Stimulated activated CD4-positive, alpha-beta T cell treated with anti-CD3 and anti-CD28 coated beads, Interleukin-4, amount 100 ng/mL, for 4 hours (primary cell): ENCODE measurements at regions not wholly inside any gene's neighbourhood (a gene's known extent, or its start where the extent isn't known, plus 50 kb on each side); places are given as distances from the start of the nearest gene placed in this dataset.
"Not testable (repeated sequence)": the region's sequence is repeated elsewhere in the genome, so short reads cannot be mapped to it uniquely, and the experiment has no call there.

ENCODE experiments used
- DNase-seq, 2 experiments: peaks; one replicate each; pipeline ENCODE4 v3.0.0-alpha.2; 2020

- no peak for DNase-seq
Measured at GRCh38 chr19:31531326-31531725, 182.1 kb upstream of the TSHZ3 start.

GRCh38 chr19:31532034-31532433 lies 182.8 kb upstream of the TSHZ3 start:
- no peak for DNase-seq

GRCh38 chr19:31533114-31533513 lies 183.9 kb upstream of the TSHZ3 start:
- DNase-seq, result no peak

- no peak for DNase-seq
Measured at GRCh38 chr19:31534231-31534630, 185.0 kb upstream of the TSHZ3 start.

DNA sequence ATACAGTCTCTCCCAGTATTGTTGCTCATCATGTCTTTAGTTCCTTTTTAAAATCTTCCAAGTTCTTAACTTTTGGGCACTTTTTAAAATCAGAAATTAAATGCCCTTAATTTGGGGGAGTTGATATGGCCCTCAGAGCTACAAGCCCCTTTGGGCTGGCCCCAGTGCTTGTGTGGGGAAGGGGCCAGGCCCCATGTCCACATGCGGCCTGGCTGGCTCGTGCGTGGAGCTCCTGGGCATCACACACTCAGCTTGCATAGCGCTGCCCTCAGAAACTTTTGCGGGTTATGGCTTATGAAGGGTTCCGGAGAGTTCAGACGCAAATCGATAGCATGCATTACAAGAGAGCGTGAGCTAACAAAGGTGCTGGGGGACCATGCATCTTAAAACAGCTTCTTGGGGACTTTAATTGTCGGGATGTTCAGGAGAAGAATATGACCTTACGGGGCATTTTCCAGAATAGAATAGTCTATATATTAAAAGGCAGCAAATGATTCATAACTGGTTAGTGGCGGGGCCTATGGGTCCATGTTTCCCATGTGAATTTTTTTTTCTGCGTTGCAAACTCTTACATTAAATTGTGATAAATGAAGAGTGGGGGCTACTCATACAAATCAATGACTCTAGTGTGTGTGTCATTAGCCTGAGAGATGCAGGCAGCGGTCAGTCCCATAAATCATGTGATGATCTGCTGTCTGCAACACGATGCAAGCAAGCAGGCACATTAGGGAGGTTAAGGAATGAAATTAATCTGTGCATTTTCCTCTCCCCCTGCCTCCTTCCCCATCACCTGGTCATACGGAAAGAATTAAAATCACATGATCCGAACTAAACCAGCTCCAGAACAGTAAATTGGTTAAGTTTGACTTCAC lies 185.8 kb upstream of the TSHZ3 start:
- DNase-seq, result no peak

DNA sequence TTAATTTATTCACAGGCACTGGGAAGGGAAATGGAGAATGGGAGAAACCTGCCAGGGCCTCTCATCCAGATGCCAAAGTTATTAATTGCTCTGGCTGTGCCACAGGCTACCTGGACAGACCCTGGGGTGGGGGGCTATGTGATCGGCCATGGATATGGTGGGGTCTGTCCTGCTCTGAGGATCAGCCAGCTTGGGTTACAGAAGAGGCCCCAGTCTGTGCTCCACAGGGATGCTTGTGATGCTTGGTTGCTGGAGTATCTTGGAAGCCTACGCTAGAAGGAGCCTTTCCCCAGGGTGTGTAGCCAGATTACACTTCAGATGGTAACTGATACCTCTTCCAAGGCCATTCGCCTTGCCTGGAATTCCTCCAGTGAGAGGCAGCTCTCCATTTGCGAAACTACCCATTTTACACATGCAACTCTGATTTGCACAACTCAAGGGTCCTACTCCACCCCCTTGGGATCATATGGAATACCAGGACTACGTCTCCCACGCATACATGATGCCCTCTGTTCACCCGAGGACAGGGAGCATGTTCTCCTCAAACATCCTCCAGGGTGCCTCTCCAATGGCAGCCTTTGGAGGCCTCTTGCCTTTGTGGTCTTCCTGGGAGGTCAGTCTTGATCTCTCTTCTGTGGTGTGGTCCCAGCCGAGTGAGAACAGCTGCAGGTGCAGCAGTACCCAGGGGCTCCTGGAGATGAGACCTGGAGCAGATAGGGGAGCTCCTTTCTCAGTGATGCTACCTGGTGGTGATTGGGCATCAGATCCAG lies 186.6 kb upstream of the TSHZ3 start:
- DNase-seq, result no peak

GRCh38 chr19:31537136-31537535 lies 187.9 kb upstream of the TSHZ3 start:
- DNase-seq, result no peak

- DNase-seq, result not testable (repeated sequence)
Measured at GRCh38 chr19:31537902-31538301, 188.7 kb upstream of the TSHZ3 start.

DNA sequence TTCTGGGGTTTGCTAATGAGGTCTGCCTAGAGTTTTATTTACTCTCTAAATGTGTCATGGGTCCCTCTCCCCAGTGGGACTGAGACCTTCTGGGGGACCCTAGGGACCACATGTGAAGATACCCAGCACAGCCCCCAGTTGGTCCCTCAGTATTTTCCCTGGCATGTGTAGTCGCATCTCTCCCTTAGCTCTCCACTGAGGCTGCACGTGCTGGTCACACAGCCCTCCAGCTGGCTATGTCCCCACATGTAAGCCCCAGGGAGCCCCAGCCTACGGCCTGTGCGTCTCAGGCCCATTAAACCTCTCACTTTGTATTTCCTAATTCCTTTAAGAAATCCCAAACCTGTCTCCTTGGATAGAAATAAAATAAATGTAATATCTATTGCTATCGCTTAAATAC lies 189.6 kb upstream of the TSHZ3 start:
- no peak for DNase-seq

GRCh38 chr19:31539386-31539785 lies 190.2 kb upstream of the TSHZ3 start:
- no peak for DNase-seq

DNA sequence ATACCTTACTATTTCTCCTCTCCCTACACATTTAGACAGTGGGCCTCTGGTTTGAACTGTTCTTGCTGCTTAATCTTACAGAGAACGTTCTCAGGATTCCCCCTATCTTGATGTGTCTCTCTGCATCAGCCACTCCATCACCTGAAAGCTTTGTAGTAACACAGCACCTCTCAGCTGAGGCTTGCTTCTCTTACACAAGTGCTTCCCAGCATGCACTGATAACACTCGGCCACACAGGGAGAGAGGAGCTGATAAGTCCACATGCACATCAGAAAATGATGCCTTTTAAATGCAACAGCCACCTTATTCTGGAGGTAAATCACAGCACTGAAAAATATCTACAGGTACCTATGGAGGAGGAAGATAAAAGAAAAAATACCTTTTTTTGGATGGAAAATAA lies 192.2 kb upstream of the TSHZ3 start:
- DNase-seq, result no peak

GRCh38 chr19:31543456-31543855 lies 194.2 kb upstream of the TSHZ3 start:
- DNase-seq, result no peak

GRCh38 chr19:31545777-31546176 lies 196.5 kb upstream of the TSHZ3 start:
- no peak for DNase-seq

DNA sequence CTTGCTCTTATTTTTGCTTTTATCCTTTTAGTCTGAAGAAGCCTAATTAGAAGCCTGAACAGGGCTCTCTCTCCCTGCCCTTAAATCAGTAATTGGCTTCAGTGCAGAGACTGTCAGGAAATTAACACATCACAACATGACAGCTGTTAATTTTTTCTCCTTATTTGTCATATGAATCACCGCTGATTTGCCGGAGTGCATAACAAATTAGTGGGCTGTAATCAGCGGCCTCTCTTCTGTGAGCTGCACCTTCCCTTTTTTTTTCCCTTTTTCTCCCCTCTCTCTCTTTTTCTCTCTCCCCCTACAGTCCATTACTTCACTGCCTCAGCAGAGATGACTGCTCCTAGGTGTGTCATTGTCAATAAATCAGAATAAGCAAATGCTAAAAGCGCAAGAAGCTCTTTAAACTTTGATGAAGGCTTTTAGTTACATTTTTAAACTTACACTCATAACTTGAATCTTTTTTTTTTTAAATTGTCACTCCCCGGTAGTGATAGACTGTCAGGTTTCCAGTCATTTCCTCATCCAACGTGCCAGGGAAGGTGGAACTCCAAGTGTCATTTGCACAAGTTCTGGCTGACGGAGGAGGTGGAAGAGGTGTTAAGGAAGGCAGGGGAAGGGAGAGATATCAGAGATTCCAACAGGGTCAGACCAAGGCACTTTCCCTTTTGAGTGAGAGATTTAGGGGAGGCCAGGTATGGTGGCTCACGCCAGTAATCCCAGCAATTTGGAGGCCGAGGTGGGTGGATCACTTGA lies 197.1 kb upstream of the TSHZ3 start:
- DNase-seq, result no peak

DNA sequence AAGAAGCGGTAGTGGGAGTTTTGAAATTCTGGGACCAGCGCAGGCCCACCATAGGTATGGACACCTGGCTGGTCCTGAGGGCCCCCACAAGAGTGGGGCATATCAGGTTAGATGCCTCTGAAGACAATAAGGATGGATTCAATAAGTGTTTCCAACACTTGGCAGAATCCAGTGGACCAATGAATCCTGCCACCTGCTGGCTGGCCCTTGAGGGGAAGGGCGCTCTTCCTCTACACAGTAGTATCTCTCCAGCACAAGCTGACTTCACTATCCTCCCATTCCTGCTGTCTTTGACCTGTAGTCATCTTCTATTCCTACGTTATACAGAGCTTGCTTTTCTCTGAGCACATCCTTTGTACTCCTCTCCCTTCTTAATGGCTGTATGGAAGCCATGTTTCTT lies 199.7 kb upstream of the TSHZ3 start:
- DNase-seq, result no peak

GRCh38 chr19:31553112-31553845 lies 204.0 kb upstream of the TSHZ3 start:
- DNase-seq, result no peak

- DNase-seq, result no peak
Measured at GRCh38 chr19:31553846-31554215, 204.6 kb upstream of the TSHZ3 start.

GRCh38 chr19:31554360-31554759 lies 205.1 kb upstream of the TSHZ3 start:
- DNase-seq, result no peak

DNA sequence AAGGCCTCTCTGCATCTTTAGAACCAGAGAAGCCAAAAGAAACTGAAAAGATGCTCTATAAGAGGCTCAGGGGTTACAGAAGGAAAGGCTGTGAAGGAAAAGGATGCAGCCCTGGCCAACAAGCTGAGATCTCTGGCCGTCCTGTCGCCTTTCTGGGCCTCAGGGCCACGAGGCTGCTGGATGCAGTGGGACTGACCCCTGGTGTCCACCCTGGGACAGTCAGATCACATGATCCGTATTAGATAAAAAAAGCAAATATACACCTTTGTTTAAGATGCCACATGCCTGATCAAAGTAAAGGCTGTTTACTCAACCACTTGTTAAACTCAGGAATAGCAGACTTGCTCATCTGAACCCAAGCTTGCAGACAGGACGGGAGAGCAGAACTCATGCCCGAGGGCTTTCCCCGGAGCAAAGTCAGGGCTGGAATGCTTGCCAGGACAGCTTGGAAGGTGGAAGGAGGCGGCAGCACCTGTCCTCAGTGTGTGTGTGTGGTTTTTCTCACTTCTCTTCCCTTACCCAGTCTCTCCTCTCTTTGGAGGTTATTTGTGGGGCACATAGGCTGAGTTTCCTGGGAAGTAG lies 206.5 kb upstream of the TSHZ3 start:
- no peak for DNase-seq

DNA sequence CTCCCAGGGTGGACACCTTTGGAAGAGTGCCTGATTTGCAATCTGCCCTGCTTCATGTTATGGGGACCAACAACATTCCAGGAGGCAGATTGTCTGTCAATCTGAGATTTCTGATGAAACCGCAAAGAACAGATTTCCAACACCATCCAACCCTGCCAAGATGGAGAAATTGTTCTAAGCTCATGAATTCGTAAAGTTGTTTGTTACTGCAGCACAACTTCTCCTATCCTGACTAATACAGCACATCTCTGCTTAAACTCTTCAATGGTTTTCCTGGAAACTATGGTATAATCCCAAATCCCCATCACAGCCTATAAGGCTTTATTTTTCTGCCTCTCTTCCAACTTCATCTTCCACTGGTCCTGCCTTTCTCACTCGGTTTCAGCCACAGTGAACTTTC lies 210.3 kb upstream of the TSHZ3 start:
- no peak for DNase-seq

DNA sequence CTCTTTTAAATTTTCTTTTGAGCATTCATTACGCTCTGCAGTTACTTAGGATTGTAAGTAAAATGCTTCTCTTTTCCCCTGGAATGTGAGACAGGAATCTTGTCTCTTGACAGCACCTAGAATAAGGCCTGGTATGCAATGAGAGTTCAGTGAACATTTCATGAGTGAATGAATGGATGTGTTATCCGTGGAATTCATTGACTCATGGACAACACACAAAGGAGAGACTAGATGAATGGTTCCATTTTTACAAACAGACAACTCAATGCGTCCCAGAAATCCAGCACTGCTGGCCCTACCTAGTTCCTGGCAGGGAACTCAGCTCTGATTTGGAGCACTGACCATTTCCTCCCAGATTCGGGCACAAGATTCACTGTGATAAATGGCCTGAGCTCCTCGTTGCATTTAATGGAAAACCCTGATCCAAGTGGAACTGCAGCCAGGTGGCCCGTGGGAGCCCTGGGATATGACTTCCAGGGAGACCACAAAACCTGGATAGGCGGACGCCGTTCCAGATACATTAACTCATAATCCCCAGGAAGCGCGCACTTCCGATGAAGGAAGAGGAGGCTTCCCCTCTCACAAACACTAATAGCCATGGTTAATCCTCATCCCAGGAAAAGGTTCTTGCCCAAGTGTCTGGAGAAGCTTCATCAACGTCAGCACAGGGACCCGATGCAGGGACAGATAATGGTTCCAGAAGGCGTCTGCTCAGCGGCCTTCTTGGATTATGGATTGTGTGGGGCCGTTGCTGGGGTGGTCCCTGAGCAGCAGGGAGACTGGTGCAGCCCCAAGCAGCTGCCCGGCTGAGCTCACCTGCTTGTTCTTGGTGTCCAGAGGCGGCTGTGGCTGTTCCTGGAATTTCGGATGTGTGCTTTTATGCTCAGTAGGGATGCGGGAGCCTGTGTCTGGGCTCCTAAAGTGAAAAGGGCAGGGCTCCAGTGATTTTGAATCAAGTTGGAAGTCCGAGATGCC lies 211.1 kb upstream of the TSHZ3 start:
- no peak for DNase-seq
